HUES64 (cell line): ENCODE measurements at regions not wholly inside any gene's neighbourhood (a gene's known extent, or its start where the extent isn't known, plus 50 kb on each side); places are given as distances from the start of the nearest gene placed in this dataset.

Source experiments
- H3K27ac ChIP-seq: 2 replicates; pipeline ENCODE4 v1.7.0; 2013; ENCODE audit warnings: low read depth, low read length, inconsistent platforms
- H3K27me3 ChIP-seq: 2 replicates; pipeline ENCODE4 v1.6.1; 2013; ENCODE audit warnings: mild to moderate bottlenecking, low read length; ENCODE audit not compliant: insufficient read depth
- H3K36me3 ChIP-seq: 2 replicates; pipeline ENCODE4 v1.6.1; 2013; ENCODE audit warnings: mild to moderate bottlenecking, low read length; ENCODE audit not compliant: insufficient read depth
- H3K4me1 ChIP-seq: 2 replicates; pipeline ENCODE4 v1.6.1; 2013; ENCODE audit warnings: mild to moderate bottlenecking, low read length, moderate library complexity; ENCODE audit not compliant: insufficient read depth
- H3K4me3 ChIP-seq: 2 replicates; pipeline ENCODE4 v1.5.1; 2013; ENCODE audit warnings: mild to moderate bottlenecking, low read length, moderate library complexity
- H3K9ac ChIP-seq: 2 replicates; pipeline ENCODE4 v1.6.1; 2013; ENCODE audit warnings: mild to moderate bottlenecking, low read depth, low read length
- H3K9me3 ChIP-seq: 2 replicates; pipeline ENCODE4 v1.6.1; 2013; ENCODE audit warnings: low read depth, low read length; ENCODE audit not compliant: insufficient read depth
- WGBS: fragments of 150-250, 120-280 bp; methylation state at CpG from one replicate; pipeline ENCODE4 v1.1.7; 2013; ENCODE audit warnings: missing lambda C conversion rate; 5-methylcytosine and 5-hydroxymethylcytosine counted together

GRCh38 chr5:152221721-152222629 lies 183.1 kb downstream of the NMUR2 start:
- Histone ChIP-seq H3K9ac (no peak overlapping the region), H3K9me3 (no peaks in the 10 kb centered on the region), H3K36me3 (no peaks in the 10 kb centered on the region), H3K4me1 (no peaks in the 10 kb centered on the region), H3K27ac (no peak overlapping the region), H3K27me3 (no peaks in the 10 kb centered on the region), H3K4me3 (no peak overlapping the region)
- WGBS = 98% methylated on average over 4 of the region's 5 CpGs

GRCh38 chr5:152218694-152219093 lies 186.4 kb downstream of the NMUR2 start:
- Histone ChIP-seq H3K9me3 (peaks cover 3% of the 10 kb centered on the region; the same call in 1 of the 2 replicates), H3K4me3 (no peak overlapping the region), H3K36me3 (no peaks in the 10 kb centered on the region), H3K9ac (no peak overlapping the region), H3K4me1 (no peaks in the 10 kb centered on the region), H3K27me3 (no peaks in the 10 kb centered on the region), H3K27ac (no peak overlapping the region)
- 95% methylated on average over 3 of the region's 3 CpGs for WGBS

GRCh38 chr5:152205804-152206203 lies 199.3 kb downstream of the NMUR2 start:
- no peaks in the 10 kb centered on the region for H3K4me1 ChIP-seq
- H3K9me3 ChIP-seq = 0 out of 2 replicates have a peak, but pooled peaks cover 4% of the 10 kb centered on the region
- H3K9ac ChIP-seq = no peak overlapping the region
- WGBS = 93% methylated on average over 1 of the region's 1 CpG
- H3K4me3 ChIP-seq = no peak overlapping the region
- no peaks in the 10 kb centered on the region for H3K27me3 ChIP-seq
- no peaks in the 10 kb centered on the region for H3K36me3 ChIP-seq
- H3K27ac ChIP-seq = no peak overlapping the region

- no peak overlapping the region for H3K27ac ChIP-seq
- WGBS = 100% methylated on average over 1 of the region's 1 CpG
Observed at GRCh38 chr5:152202321-152202720, 202.8 kb downstream of the NMUR2 start.

GRCh38 chr5:152193391-152194107 lies 211.5 kb downstream of the NMUR2 start:
- H3K27me3 ChIP-seq = no peaks in the 10 kb centered on the region

More at GRCh38 chr5:152202321-152202720, 202.8 kb downstream of the NMUR2 start:
- Histone ChIP-seq H3K4me1 (no peaks in the 10 kb centered on the region), H3K4me3 (no peak overlapping the region), H3K9me3 (0 out of 2 replicates have a peak, but pooled peaks cover 4% of the 10 kb centered on the region), H3K9ac (no peak overlapping the region), H3K27me3 (no peaks in the 10 kb centered on the region), H3K36me3 (no peaks in the 10 kb centered on the region)

GRCh38 chr5:152188251-152188650 lies 216.8 kb downstream of the NMUR2 start:
- Histone ChIP-seq H3K9ac (no peak overlapping the region), H3K4me1 (no peaks in the 10 kb centered on the region), H3K4me3 (no peak overlapping the region), H3K36me3 (no peaks in the 10 kb centered on the region), H3K9me3 (peaks cover 6% of the 10 kb centered on the region; the same call in 1 of the 2 replicates), H3K27ac (no peak overlapping the region), H3K27me3 (no peaks in the 10 kb centered on the region)

More at GRCh38 chr5:152193391-152194107, 211.5 kb downstream of the NMUR2 start:
- Histone ChIP-seq H3K36me3 (no peaks in the 10 kb centered on the region), H3K4me1 (no peaks in the 10 kb centered on the region), H3K27ac (no peak overlapping the region), H3K4me3 (no peak overlapping the region), H3K9me3 (no peaks in the 10 kb centered on the region), H3K9ac (no peak overlapping the region)

GRCh38 chr5:152187668-152188067 lies 217.4 kb downstream of the NMUR2 start:
- Histone ChIP-seq H3K9ac (no peak overlapping the region), H3K4me1 (no peaks in the 10 kb centered on the region), H3K27ac (no peak overlapping the region), H3K27me3 (no peaks in the 10 kb centered on the region), H3K9me3 (peaks cover 6% of the 10 kb centered on the region; the same call in 1 of the 2 replicates), H3K4me3 (no peak overlapping the region), H3K36me3 (no peaks in the 10 kb centered on the region)

- Histone ChIP-seq H3K9me3 (peaks cover 6% of the 10 kb centered on the region; the same call in 1 of the 2 replicates), H3K4me1 (no peaks in the 10 kb centered on the region), H3K27me3 (no peaks in the 10 kb centered on the region), H3K27ac (no peak overlapping the region), H3K36me3 (no peaks in the 10 kb centered on the region), H3K4me3 (no peak overlapping the region), H3K9ac (no peak overlapping the region)
- WGBS = 84% methylated on average over 9 of the region's 9 CpGs
Observed at GRCh38 chr5:152185547-152186245, 219.4 kb downstream of the NMUR2 start.

- no peak overlapping the region for H3K9ac ChIP-seq
- no peaks in the 10 kb centered on the region for H3K4me1 ChIP-seq
- WGBS = 100% methylated on average over 2 of the region's 2 CpGs
- no peak overlapping the region for H3K27ac ChIP-seq
- H3K36me3 ChIP-seq = no peaks in the 10 kb centered on the region
- H3K27me3 ChIP-seq = no peaks in the 10 kb centered on the region
- no peak overlapping the region for H3K4me3 ChIP-seq
- H3K9me3 ChIP-seq = peaks cover 17% of the 10 kb centered on the region
Observed at GRCh38 chr5:152184266-152184665, 220.8 kb downstream of the NMUR2 start.

GRCh38 chr5:152181461-152181860 lies 223.6 kb downstream of the NMUR2 start:
- no peak overlapping the region for H3K9ac ChIP-seq
- no peak overlapping the region for H3K4me3 ChIP-seq
- no peaks in the 10 kb centered on the region for H3K36me3 ChIP-seq
- H3K9me3 ChIP-seq = peaks cover 10% of the 10 kb centered on the region
- H3K27ac ChIP-seq = no peak overlapping the region
- WGBS = 98% methylated on average over 3 of the region's 3 CpGs
- peaks cover 18% of the 10 kb centered on the region for H3K4me1 ChIP-seq
- H3K27me3 ChIP-seq = no peaks in the 10 kb centered on the region

- Histone ChIP-seq H3K36me3 (no peaks in the 10 kb centered on the region), H3K27ac (no peak overlapping the region), H3K27me3 (no peaks in the 10 kb centered on the region), H3K4me1 (peaks cover 18% of the 10 kb centered on the region), H3K4me3 (no peak overlapping the region), H3K9me3 (peaks cover 10% of the 10 kb centered on the region), H3K9ac (no peak overlapping the region)
- WGBS = 62% methylated on average over 2 of the region's 2 CpGs
Observed at GRCh38 chr5:152178350-152178699, 226.8 kb downstream of the NMUR2 start.
